Mucosa of gallbladder (tissue), 1 donor: ENCODE measurements at regions not wholly inside any gene's neighbourhood (a gene's known extent, or its start where the extent isn't known, plus 50 kb on each side); places are given as distances from the start of the nearest gene placed in this dataset.

Experiments
- DNase-seq: peaks from one replicate; pipeline ENCODE4 v3.0.0-alpha.2; 2020; ENCODE audit warnings: low spot score
- donor health status: DM: no; HTN: no; CAD: no.

GRCh38 chr3:5618170-5618569 lies 430.7 kb downstream of the EDEM1 start:
- no peak for DNase-seq

- no peak for DNase-seq
Observed at GRCh38 chr3:5630406-5630805, 442.9 kb downstream of the EDEM1 start.

GRCh38 chr3:5633960-5634359 lies 446.5 kb downstream of the EDEM1 start:
- DNase-seq, result no peak

- DNase-seq, result no peak
Observed at GRCh38 chr3:5634411-5634810, 446.9 kb downstream of the EDEM1 start.

- DNase-seq, result no peak
Observed at GRCh38 chr3:5635746-5636145, 448.2 kb downstream of the EDEM1 start.

GRCh38 chr3:5638550-5638949 lies 451.0 kb downstream of the EDEM1 start:
- no peak for DNase-seq

- no peak for DNase-seq
Observed at GRCh38 chr3:5644773-5645670, 457.5 kb downstream of the EDEM1 start.

GRCh38 chr3:5645692-5646410 lies 458.3 kb downstream of the EDEM1 start:
- DNase-seq, result no peak

- no peak for DNase-seq
Observed at GRCh38 chr3:5650303-5650702, 462.8 kb downstream of the EDEM1 start.

GRCh38 chr3:5651351-5651750 lies 463.8 kb downstream of the EDEM1 start:
- DNase-seq, result no peak

GRCh38 chr3:5653426-5654143 lies 466.1 kb downstream of the EDEM1 start:
- DNase-seq, result no peak

- no peak for DNase-seq
Observed at GRCh38 chr3:5657106-5657505, 469.6 kb downstream of the EDEM1 start.

GRCh38 chr3:5663601-5664000 lies 476.1 kb downstream of the EDEM1 start:
- no peak for DNase-seq

- DNase-seq, result no peak
Observed at GRCh38 chr3:5666455-5666854, 478.9 kb downstream of the EDEM1 start.

- no peak for DNase-seq
Observed at GRCh38 chr3:5673521-5673920, 486.0 kb downstream of the EDEM1 start.

GRCh38 chr3:5675319-5675718 lies 487.8 kb downstream of the EDEM1 start:
- DNase-seq, result no peak

GRCh38 chr3:5677555-5677954 lies 490.0 kb downstream of the EDEM1 start:
- DNase-seq, result no peak

GRCh38 chr3:5678248-5678647 lies 490.7 kb downstream of the EDEM1 start:
- DNase-seq, result no peak

GRCh38 chr3:5678844-5679243 lies 491.3 kb downstream of the EDEM1 start:
- no peak for DNase-seq

- DNase-seq, result no peak
Observed at GRCh38 chr3:5687230-5687629, 499.7 kb downstream of the EDEM1 start.

- no peak for DNase-seq
Observed at GRCh38 chr3:5690490-5690889, 503.0 kb downstream of the EDEM1 start.

- no peak for DNase-seq
Observed at GRCh38 chr3:5690904-5691532, 503.5 kb downstream of the EDEM1 start.
